HCT116 (cell line): ENCODE measurements at regions not wholly inside any gene's neighbourhood (a gene's known extent, or its start where the extent isn't known, plus 50 kb on each side); places are given as distances from the start of the nearest gene placed in this dataset.
"Not testable (repeated sequence)": the region's sequence is repeated elsewhere in the genome, so short reads cannot be mapped to it uniquely, and the experiment has no call there.

Experiments used
- ATAC-seq: fragments of 200-7000 bp; cut with Tn5 transposase; 2 replicates; pipeline ENCODE4 v1.9.1; 2020; ENCODE audit warnings: mild to moderate bottlenecking, moderate library complexity
- BruUV-seq: library from RNA; stranded (reverse); fragments of 400-500 nt; replicated peaks from 2 replicates; lab custom pipeline; 2021; lab: Mats Ljungman, UMichigan
- CTCF ChIA-PET: fragments of 300-600 bp; sonication (Branson Sonifier 250); formaldehyde crosslinking; loops from one replicate; lab custom pipeline; 2021; ENCODE audit warnings: antibody characterized with exemption; lab: Charles Lee
- POLR2A ChIA-PET: fragments of 300-600, 350-600 bp; sonication (Branson Sonifier 250); formaldehyde crosslinking; loops from one replicate; lab custom pipeline; 2021; ENCODE audit warnings: antibody characterized with exemption; lab: Charles Lee
- RAD21 ChIA-PET, 2 experiments: fragments of 300-600 bp; sonication (Branson Sonifier 250); formaldehyde crosslinking; loops; one replicate each; lab custom pipeline; 2023; ENCODE audit warnings: low total read pairs in 2 of 2; ENCODE audit not compliant: uncharacterized antibody in 2 of 2, unreplicated experiment in 2 of 2, low non-redundant PET in 1 of 2; lab: Charles Lee
- DNase-seq: peaks from one replicate; pipeline ENCODE4 v3.0.0-alpha.2; 2010; ENCODE audit warnings: low read depth, low spot score
- H2AFZ ChIP-seq: fragments of 200-600 bp; shearing (Covaris generic), sonication (generic); 2 replicates; pipeline ENCODE4 v1.6.1; 2017; ENCODE audit warnings: low read depth, mixed run types, mixed read lengths, antibody characterized with exemption, low read length; ENCODE audit not compliant: poor library complexity, severe bottlenecking
- H3K27ac ChIP-seq: 2 replicates; pipeline ENCODE4 v1.5.1; 2012; ENCODE audit warnings: low read depth, low read length
- H3K27me3 ChIP-seq: fragments of 200-600 bp; sonication (generic); 2 replicates; pipeline ENCODE4 v1.6.1; 2016; ENCODE audit warnings: mixed run types, low read length, mixed read lengths; ENCODE audit not compliant: insufficient read depth
- H3K36me3 ChIP-seq, 2 experiments: fragments of 200-500 bp in 1 of 2; fragments of 200-600 bp in 1 of 2; sonication (Bioruptor generic) in 1 of 2; sonication (generic) in 1 of 2; 2 replicates each; pipeline versions ENCODE4 v1.5.1 to v1.6.1; 2014 to 2016; ENCODE audit warnings: low read length in 2 of 2, inconsistent platforms in 1 of 2, mixed read lengths in 1 of 2, mixed run types in 1 of 2; ENCODE audit not compliant: insufficient read depth in 2 of 2, control insufficient read depth in 1 of 2
- H3K4me1 ChIP-seq, 2 experiments: fragments of 200-600 bp in 1 of 2; sonication (generic) in 1 of 2; 2 replicates each; pipeline versions ENCODE4 v1.5.1 to v1.6.1; 2012 to 2017; ENCODE audit warnings: low read length in 2 of 2, inconsistent platforms in 1 of 2, mild to moderate bottlenecking in 1 of 2, mixed read lengths in 1 of 2, mixed run types in 1 of 2, moderate library complexity in 1 of 2; ENCODE audit not compliant: insufficient read depth in 2 of 2, control insufficient read depth in 1 of 2
- H3K4me2 ChIP-seq: fragments of 200-600 bp; sonication (generic); 2 replicates; pipeline ENCODE4 v1.6.1; 2017; ENCODE audit warnings: mixed run types, low read length, mixed read lengths
- H3K4me3 ChIP-seq, 2 experiments: fragments of 200-600 bp in 1 of 2; sonication (generic) in 1 of 2; replicated peaks in 1 of 2; 2 replicates each; pipeline ENCODE4 v1.5.1; 2011 to 2016; ENCODE audit warnings: low read length in 2 of 2, control low read depth in 1 of 2, low read depth in 1 of 2, mild to moderate bottlenecking in 1 of 2, mixed read lengths in 1 of 2, mixed run types in 1 of 2
- H3K79me2 ChIP-seq: fragments of 200-600 bp; sonication (generic); 2 replicates; pipeline ENCODE4 v1.6.1; 2017; ENCODE audit warnings: mild to moderate bottlenecking, mixed run types, low read length, moderate library complexity, mixed read lengths; ENCODE audit not compliant: insufficient read depth
- H3K9ac ChIP-seq: fragments of 200-600 bp; sonication (generic); 2 replicates; pipeline ENCODE4 v1.6.1; 2016; ENCODE audit warnings: low read length, mixed read lengths
- H3K9me2 ChIP-seq: fragments of 200-600 bp; sonication (generic), shearing (Covaris generic); 2 replicates; pipeline ENCODE4 v1.6.1; 2017; ENCODE audit warnings: mixed run types, mild to moderate bottlenecking, moderate library complexity; ENCODE audit not compliant: insufficient read depth
- H3K9me3 ChIP-seq, 2 experiments: fragments of 200-500 bp in 1 of 2; fragments of 200-600 bp in 1 of 2; sonication (Bioruptor generic) in 1 of 2; sonication (generic) in 1 of 2; 2 replicates each; pipeline ENCODE4 v1.6.1; 2014 to 2017; ENCODE audit warnings: low read length in 2 of 2, mixed read lengths in 2 of 2, inconsistent platforms in 1 of 2, low read depth in 1 of 2, mild to moderate bottlenecking in 1 of 2, mixed run types in 1 of 2, moderate library complexity in 1 of 2; ENCODE audit not compliant: control insufficient read depth in 1 of 2, insufficient read depth in 1 of 2
- H4K20me1 ChIP-seq: fragments of 200-600 bp; sonication (generic), shearing (Covaris generic); 2 replicates; pipeline ENCODE4 v1.6.1; 2017; ENCODE audit warnings: mixed run types, mild to moderate bottlenecking, moderate library complexity; ENCODE audit not compliant: insufficient read depth
- CBX3 ChIP-seq: IDR thresholded peaks from 2 replicates; pipeline ENCODE4 v1.6.1; 2012; ENCODE audit warnings: low read depth
- CTCF ChIP-seq, 3 experiments: fragments of 200-600 bp in 1 of 3; sonication (generic) in 1 of 3; IDR thresholded peaks in 2 of 3; conservative IDR thresholded peaks in 1 of 3; 2 replicates each; pipeline ENCODE4 v1.5.1; 2012 to 2017; ENCODE audit warnings: low read depth in 2 of 3, low read length in 2 of 3, antibody characterized with exemption in 1 of 3, borderline replicate concordance in 1 of 3, control low read depth in 1 of 3, mild to moderate bottlenecking in 1 of 3, mixed read lengths in 1 of 3, mixed run types in 1 of 3, moderate library complexity in 1 of 3; ENCODE audit not compliant: insufficient read depth in 1 of 3
- EZH2 ChIP-seq: fragments of 200-600 bp; sonication (generic); IDR thresholded peaks from 2 replicates; pipeline ENCODE4 v1.6.1; 2017; ENCODE audit warnings: antibody characterized with exemption, mixed run types
- FOSL1 ChIP-seq: IDR thresholded peaks from 2 replicates; pipeline ENCODE4 v1.6.1; 2012; ENCODE audit warnings: low read depth
- JUND ChIP-seq: IDR thresholded peaks from 2 replicates; pipeline ENCODE4 v1.6.1; 2012
- POLR2A ChIP-seq: IDR thresholded peaks from 2 replicates; pipeline ENCODE4 v1.7.0; 2011; ENCODE audit warnings: borderline replicate concordance; ENCODE audit not compliant: insufficient read depth, insufficient read length; ENCODE audit errors: extremely low read depth
- RAD21 ChIP-seq: IDR thresholded peaks from 2 replicates; pipeline ENCODE4 v1.6.1; 2012; ENCODE audit warnings: low read depth, mild to moderate bottlenecking
- SP1 ChIP-seq: IDR thresholded peaks from 2 replicates; pipeline ENCODE4 v1.6.1; 2012; ENCODE audit warnings: low read depth
- SRF ChIP-seq: IDR thresholded peaks from 2 replicates; pipeline ENCODE4 v1.6.1; 2012; ENCODE audit warnings: low read depth
- YY1 ChIP-seq: IDR thresholded peaks from 2 replicates; pipeline ENCODE4 v1.6.1; 2011; ENCODE audit warnings: low read length, low read depth, moderate library complexity, mild to moderate bottlenecking; ENCODE audit not compliant: insufficient replicate concordance; ENCODE audit errors: extremely low read depth
- intact Hi-C: fragments of 100-400 bp; cut with micrococcal nuclease; formaldehyde crosslinking; loops from 2 replicates; pipeline ENCODE4 v1.10.0; 2022
- TF ChIP-seq, protein P1 (sequence below): IDR thresholded peaks from 2 replicates; pipeline ENCODE4 v1.6.1; 2012
- TF ChIP-seq, protein P2 (sequence below): IDR thresholded peaks from 2 replicates; pipeline ENCODE4 v1.6.1; 2012

DNA sequence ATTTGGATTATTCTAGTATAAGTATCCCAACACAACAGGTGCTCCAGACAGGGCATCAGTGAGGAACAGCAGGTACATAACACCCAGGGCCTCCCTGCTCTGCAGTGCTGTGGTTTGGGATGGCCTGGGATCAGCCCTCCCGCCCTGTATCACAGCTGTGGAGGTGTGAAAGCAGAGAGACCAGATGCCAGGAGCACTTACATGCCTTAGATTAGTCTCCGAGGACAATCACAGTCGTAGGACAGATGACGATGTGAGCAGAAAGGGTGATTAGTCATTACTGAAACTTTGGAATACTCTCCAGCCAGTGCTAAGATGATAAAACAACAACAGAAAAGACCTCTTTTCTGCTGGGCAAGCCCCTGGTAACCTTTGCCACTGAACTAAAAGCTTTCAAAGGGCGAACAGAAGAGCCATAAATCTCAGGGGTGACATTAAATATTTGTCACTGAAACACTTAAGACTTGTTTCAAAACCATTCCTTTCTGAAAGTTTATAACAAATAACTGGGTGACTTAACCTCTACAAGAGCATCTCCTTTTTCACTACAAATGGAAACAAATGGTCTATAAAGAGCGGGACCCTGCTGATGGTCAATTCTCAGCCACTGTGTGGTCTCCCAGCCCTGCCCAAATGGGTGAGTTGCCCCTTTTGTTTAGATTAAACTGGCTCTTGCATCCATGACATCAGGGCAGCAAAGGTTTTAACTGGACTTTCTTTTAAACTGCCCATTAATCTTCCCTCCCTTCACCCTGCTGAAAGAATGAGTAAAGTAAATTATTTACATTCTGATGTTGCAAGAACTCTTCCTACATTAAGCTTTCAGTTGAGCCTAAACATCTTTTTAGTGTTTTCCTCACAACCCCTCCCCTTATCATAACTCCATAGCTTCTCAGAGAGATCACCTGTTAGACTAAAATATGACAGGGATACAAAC lies 183.1 kb upstream of the COX10 start:
- ChIA-PET RAD21 (no interaction called here), CTCF (no interaction called here), POLR2A (no interaction called here)
- H3K79me2 ChIP-seq: no peaks in the 10 kb centered on the region
- intact Hi-C loops: no loop called here
- ATAC-seq: no peak
- TF ChIP-seq EZH2 (no peak), JUND (no peak), FOSL1 (no peak)
- no peak for DNase-seq
- no peaks in the 10 kb centered on the region for H3K9me3 ChIP-seq
- H2AFZ ChIP-seq: no peak overlapping the region
- peaks cover 17% of the 10 kb centered on the region; the same call in 1 of the 2 replicates for H3K27me3 ChIP-seq
- no peak overlapping the region for H3K4me2 ChIP-seq
- BruUV-seq: no TSS peak
- H3K27ac ChIP-seq: no peak overlapping the region
- no peak overlapping the region for H3K9ac ChIP-seq
- H3K36me3 ChIP-seq: no peaks in the 10 kb centered on the region
- no peaks in the 10 kb centered on the region for H4K20me1 ChIP-seq
- H3K9me2 ChIP-seq: no peaks in the 10 kb centered on the region
- H3K4me3 ChIP-seq: no peak overlapping the region
- no peaks in the 10 kb centered on the region for H3K4me1 ChIP-seq

DNA sequence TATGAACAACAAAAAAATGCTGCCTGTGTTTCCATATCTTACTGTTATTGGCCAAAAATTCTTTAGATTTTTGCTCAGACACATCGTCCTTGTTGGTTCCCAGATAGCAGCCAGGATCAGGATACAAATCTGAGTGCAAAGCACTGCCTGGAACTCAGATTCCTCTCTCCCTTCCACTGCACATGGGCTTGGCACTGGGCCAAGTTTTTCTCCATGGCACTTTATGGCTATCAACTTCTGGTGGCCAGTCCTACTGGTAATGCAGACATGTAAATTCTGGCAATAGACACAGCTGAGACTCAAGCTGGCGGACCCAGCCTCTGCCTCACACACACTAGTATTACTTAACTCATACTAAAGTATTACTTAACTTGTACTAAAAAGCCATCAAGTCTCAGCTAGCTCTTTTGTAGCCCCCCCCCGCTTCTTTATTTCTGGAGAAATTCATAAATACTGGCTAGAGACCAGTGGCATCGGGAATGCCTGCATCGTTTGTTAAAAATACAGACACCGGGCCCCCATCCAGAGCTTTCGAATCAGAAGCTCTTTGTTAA lies 181.2 kb upstream of the COX10 start:
- no peak for ATAC-seq
- Histone ChIP-seq H4K20me1 (no peaks in the 10 kb centered on the region), H3K9ac (no peak overlapping the region), H3K9me3 (no peaks in the 10 kb centered on the region), H3K4me2 (no peak overlapping the region), H3K4me1 (no peaks in the 10 kb centered on the region), H3K4me3 (no peak overlapping the region), H3K36me3 (no peaks in the 10 kb centered on the region), H3K9me2 (no peaks in the 10 kb centered on the region), H3K27me3 (peaks cover 23% of the 10 kb centered on the region), H3K79me2 (no peaks in the 10 kb centered on the region), H2AFZ (no peak overlapping the region), H3K27ac (no peak overlapping the region)
- TF ChIP-seq CBX3 (no peak), SRF (no peak), POLR2A (no peak), CTCF (IDR thresholded peaks at IDR 0.05 in 2 of 3, conservative IDR thresholded peaks at IDR 0.05 in 1 of 3; ENCODE audit: borderline replicate concordance in 1 of 3, insufficient read depth in 1 of 3, low read depth in 2 of 3, low read length in 2 of 3) (no peak), RAD21 (no peak), SP1 (no peak), YY1 (no peak)
- TF ChIP-seq, protein P1, sequence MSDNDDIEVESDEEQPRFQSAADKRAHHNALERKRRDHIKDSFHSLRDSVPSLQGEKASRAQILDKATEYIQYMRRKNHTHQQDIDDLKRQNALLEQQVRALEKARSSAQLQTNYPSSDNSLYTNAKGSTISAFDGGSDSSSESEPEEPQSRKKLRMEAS: no peak
- TF ChIP-seq, protein P2, sequence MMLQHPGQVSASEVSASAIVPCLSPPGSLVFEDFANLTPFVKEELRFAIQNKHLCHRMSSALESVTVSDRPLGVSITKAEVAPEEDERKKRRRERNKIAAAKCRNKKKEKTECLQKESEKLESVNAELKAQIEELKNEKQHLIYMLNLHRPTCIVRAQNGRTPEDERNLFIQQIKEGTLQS: no peak
- RAD21 ChIA-PET: no interaction called here
- CTCF ChIA-PET: no interaction called here
- intact Hi-C loops: no loop called here
- POLR2A ChIA-PET: no interaction called here
- no peak for DNase-seq
- BruUV-seq: no TSS peak

DNA sequence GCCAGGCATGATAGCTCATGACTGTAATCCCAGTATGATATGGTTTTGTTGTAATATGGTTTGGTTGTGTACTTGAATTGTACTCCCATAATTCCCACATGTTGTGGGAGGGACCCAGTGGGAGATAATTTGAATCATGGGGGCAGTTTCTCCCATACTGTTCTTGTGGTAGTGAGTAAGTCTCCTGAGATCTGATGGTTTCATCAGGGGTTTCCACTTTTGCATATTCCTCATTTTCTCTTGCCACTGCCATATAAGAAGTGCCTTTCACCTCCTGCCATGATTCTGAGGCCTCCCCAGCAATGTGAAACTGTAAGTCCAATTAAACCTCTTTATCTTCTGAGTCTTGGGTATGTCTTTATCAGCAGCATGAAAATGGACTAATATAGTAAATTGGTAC lies 160.3 kb upstream of the COX10 start:
- DNase-seq, H3K9ac ChIP-seq, POLR2A ChIA-PET, H3K27me3 ChIP-seq, H3K4me3 ChIP-seq, H3K27ac ChIP-seq, H3K36me3 ChIP-seq, H3K9me2 ChIP-seq, intact Hi-C loops, H3K4me2 ChIP-seq, H2AFZ ChIP-seq, ATAC-seq, H3K9me3 ChIP-seq, BruUV-seq, CTCF ChIA-PET, H3K4me1 ChIP-seq, RAD21 ChIA-PET, H3K79me2 ChIP-seq, H4K20me1 ChIP-seq: not testable (repeated sequence)
